Lower leg skin (tissue), 4 donors: ENCODE measurements at regions not wholly inside any gene's neighbourhood (a gene's known extent, or its start where the extent isn't known, plus 50 kb on each side); places are given as distances from the start of the nearest gene placed in this dataset.
A peak's percentile ranks its signal among the peaks of the same experiment; 100 is the strongest.

Experiments used
- DNase-seq, 2 donors: peaks; one replicate each; pipeline ENCODE4 v3.0.0-alpha.2; 2019; ENCODE audit warnings: low spot score in 2 of 2
- H3K4me3 ChIP-seq: fragments of 200-600 bp; sonication (generic); 2 replicates; pipeline ENCODE4 v1.5.1; 2017; ENCODE audit warnings: mild to moderate bottlenecking, low read depth; ENCODE audit not compliant: poor library complexity, severe bottlenecking
- POLR2A ChIP-seq, 2 donors: fragments of 450-650 bp; IDR thresholded peaks; one replicate each; pipeline ENCODE4 v1.6.1; 2016 to 2017; ENCODE audit warnings: antibody characterized with exemption in 2 of 2, mild to moderate bottlenecking in 1 of 2, moderate library complexity in 1 of 2
- WGBS, 2 donors: methylation state at CpG; one replicate each; pipeline ENCODE4 v1.1.5; 2018; 5-methylcytosine and 5-hydroxymethylcytosine counted together
- intact Hi-C: fragments of 100-400 bp; cut with DNase I; formaldehyde crosslinking; loops from one replicate; pipeline ENCODE4 v1.15.0; 2023; ENCODE audit warnings: low total_unique reads
- TF ChIP-seq, protein P1 (sequence below), 3 donors: fragments of 450-650 bp; IDR thresholded peaks; one replicate each; pipeline ENCODE4 v1.5.1; 2016; ENCODE audit warnings: antibody characterized with exemption in 3 of 3, mild to moderate bottlenecking in 3 of 3, moderate library complexity in 2 of 3

DNA sequence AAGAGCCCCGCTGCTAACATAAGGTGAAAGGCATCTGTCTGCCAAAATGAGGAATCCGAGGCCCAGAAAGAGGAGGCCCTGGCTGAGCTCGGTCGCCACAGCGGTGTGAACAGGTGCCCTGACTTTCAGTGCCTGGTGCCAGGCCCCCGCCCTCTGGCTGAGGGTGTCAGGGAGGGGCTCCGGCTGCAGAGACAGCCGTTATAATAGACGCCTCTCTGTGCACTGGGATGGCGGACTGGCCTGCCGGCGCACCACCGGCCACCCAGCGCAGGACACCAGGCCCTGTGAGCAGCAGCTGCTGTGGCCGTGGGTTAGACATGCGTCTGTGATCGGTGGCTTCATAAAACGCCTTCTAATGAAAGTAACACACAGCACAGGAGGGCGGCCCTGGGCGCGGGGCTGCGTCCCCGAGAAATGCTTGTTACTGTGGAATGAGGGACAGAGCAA lies 51.4 kb upstream of the ACTRT2 start:
- no peak for DNase-seq
- 72 to 73% methylated on average over 23 of the region's 23 CpGs for WGBS, 2 donors
- intact Hi-C loops = no loop called here
- H3K4me3 ChIP-seq = no peak overlapping the region
- no peak for TF ChIP-seq POLR2A (IDR thresholded peaks at IDR 0.05)
- TF ChIP-seq, protein P1, sequence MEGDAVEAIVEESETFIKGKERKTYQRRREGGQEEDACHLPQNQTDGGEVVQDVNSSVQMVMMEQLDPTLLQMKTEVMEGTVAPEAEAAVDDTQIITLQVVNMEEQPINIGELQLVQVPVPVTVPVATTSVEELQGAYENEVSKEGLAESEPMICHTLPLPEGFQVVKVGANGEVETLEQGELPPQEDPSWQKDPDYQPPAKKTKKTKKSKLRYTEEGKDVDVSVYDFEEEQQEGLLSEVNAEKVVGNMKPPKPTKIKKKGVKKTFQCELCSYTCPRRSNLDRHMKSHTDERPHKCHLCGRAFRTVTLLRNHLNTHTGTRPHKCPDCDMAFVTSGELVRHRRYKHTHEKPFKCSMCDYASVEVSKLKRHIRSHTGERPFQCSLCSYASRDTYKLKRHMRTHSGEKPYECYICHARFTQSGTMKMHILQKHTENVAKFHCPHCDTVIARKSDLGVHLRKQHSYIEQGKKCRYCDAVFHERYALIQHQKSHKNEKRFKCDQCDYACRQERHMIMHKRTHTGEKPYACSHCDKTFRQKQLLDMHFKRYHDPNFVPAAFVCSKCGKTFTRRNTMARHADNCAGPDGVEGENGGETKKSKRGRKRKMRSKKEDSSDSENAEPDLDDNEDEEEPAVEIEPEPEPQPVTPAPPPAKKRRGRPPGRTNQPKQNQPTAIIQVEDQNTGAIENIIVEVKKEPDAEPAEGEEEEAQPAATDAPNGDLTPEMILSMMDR (IDR thresholded peaks at IDR 0.05) = no peak

DNA sequence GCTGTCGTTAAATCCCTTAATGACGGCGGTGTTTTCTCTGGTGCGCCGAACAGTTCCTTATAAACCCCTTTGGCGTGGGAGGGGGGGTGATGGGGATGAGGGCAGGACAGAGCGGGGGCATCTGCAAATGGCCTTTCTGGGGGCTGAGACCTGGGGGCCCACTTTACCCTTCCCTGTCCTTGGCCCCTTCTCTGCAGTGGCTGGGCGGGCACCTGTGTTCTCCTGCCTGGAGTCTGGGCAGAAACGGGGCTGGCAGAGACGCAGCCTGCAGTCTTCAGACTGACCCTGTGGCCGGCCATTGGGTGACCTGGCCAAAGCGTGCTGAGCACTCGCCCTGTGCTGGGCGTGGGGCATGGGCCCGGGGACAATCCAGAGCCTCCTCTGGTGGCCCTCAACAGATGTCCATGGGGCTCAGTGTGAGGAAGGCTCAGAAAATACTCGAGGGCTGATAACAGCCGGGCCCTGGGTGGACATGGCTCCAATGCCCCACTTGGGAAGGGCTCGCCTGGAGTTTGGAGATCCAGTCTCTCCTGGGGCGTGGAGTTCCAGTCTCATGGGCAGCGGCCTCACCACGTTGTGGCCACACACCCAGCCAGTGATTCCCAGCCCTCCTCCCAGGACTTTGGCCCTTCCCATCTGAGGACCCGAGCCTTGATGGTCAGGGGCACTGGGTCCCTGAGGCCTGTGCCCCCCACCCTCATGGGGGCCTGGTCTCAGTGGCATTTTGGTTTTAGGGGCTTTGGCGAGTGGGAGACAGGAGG lies 50.8 kb upstream of the ACTRT2 start:
- TF ChIP-seq, protein P1 (IDR thresholded peaks at IDR 0.05) = no peak
- TF ChIP-seq POLR2A (IDR thresholded peaks at IDR 0.05) = no peak
- no peak overlapping the region for H3K4me3 ChIP-seq
- peak in 1 of 2 donors; percentile 65 for DNase-seq
- 79 to 87% methylated on average over 18 to 23 of the region's 23 CpGs for WGBS, 2 donors
- intact Hi-C loops = no loop called here

DNA sequence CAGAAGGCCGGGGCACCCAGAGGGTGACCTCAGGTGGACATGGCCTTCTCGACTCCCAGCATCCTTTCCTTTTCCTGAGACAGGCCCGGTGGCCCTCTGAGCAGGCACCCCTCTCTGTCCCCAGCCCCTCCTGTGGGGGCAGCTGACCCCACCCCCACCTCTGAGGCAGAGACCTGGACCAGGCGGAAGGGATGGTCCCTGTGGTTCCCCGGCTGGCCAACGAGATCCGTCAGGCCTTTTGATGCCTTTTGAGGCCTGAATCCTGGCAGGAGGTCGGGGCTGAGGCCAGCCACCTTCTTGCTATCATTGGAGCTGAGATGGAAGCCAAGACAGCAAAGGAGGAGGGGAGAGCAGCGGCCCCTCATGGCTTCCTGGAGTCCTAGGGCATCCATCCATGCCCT lies 50.2 kb upstream of the ACTRT2 start:
- peak in 1 of 2 donors; percentile 76 for DNase-seq
- H3K4me3 ChIP-seq = no peak overlapping the region
- TF ChIP-seq POLR2A (IDR thresholded peaks at IDR 0.05) = no peak
- TF ChIP-seq, protein P1 (IDR thresholded peaks at IDR 0.05) = no peak
- WGBS, 2 donors = 78 to 91% methylated on average over 9 of the region's 9 CpGs
- intact Hi-C loops = no loop called here
